Globus pallidus (tissue), 1 donor: ENCODE measurements at regions not wholly inside any gene's neighbourhood (a gene's known extent, or its start where the extent isn't known, plus 50 kb on each side); places are given as distances from the start of the nearest gene placed in this dataset.
"Not testable (repeated sequence)": the region's sequence is repeated elsewhere in the genome, so short reads cannot be mapped to it uniquely, and the experiment has no call there.

Experiments used
- DNase-seq: peaks from one replicate; pipeline ENCODE4 v3.0.0-alpha.2; 2015; ENCODE audit warnings: low spot score

- no peak for DNase-seq
Measured at GRCh38 chr15:59896663-59897074, 107.4 kb upstream of the FOXB1 start.

- DNase-seq = no peak
Measured at GRCh38 chr15:59894835-59895234, 109.3 kb upstream of the FOXB1 start.

- DNase-seq = no peak
Measured at GRCh38 chr15:59892985-59893384, 111.1 kb upstream of the FOXB1 start.

GRCh38 chr15:59887870-59888269 is 116.2 kb upstream of the FOXB1 start:
- DNase-seq = not testable (repeated sequence)

- DNase-seq = no peak
Measured at GRCh38 chr15:59887211-59887610, 116.9 kb upstream of the FOXB1 start.

GRCh38 chr15:59886441-59886840 is 117.7 kb upstream of the FOXB1 start:
- peak; percentile 10 for DNase-seq

- DNase-seq = peak; percentile 1
Measured at GRCh38 chr15:59885832-59886231, 118.3 kb upstream of the FOXB1 start.

GRCh38 chr15:59879506-59880265 is 124.4 kb upstream of the FOXB1 start:
- no peak for DNase-seq

GRCh38 chr15:59876140-59876539 is 128.0 kb upstream of the FOXB1 start:
- DNase-seq = no peak

GRCh38 chr15:59873644-59874272 is 130.4 kb upstream of the FOXB1 start:
- DNase-seq = no peak

- no peak for DNase-seq
Measured at GRCh38 chr15:59867086-59867855, 136.8 kb upstream of the FOXB1 start.

- DNase-seq = no peak
Measured at GRCh38 chr15:59866642-59867041, 137.5 kb upstream of the FOXB1 start.

GRCh38 chr15:59862191-59863155 is 141.6 kb upstream of the FOXB1 start:
- no peak for DNase-seq

GRCh38 chr15:59847968-59848367 is 156.1 kb upstream of the FOXB1 start:
- DNase-seq = no peak

GRCh38 chr15:59845942-59846499 is 156.9 kb upstream of the BNIP2 start:
- no peak for DNase-seq

GRCh38 chr15:59843609-59844008 is 154.5 kb upstream of the BNIP2 start:
- no peak for DNase-seq

- DNase-seq = no peak
Measured at GRCh38 chr15:59841036-59841435, 151.9 kb upstream of the BNIP2 start.

- no peak for DNase-seq
Measured at GRCh38 chr15:59839906-59840305, 150.8 kb upstream of the BNIP2 start.

- no peak for DNase-seq
Measured at GRCh38 chr15:59838900-59839299, 149.8 kb upstream of the BNIP2 start.

GRCh38 chr15:59835776-59836175 is 146.7 kb upstream of the BNIP2 start:
- no peak for DNase-seq

GRCh38 chr15:59834528-59834927 is 145.4 kb upstream of the BNIP2 start:
- no peak for DNase-seq
